HG02623 (cell line): ENCODE measurements at regions not wholly inside any gene's neighbourhood (a gene's known extent, or its start where the extent isn't known, plus 50 kb on each side); places are given as distances from the start of the nearest gene placed in this dataset.
"Not testable (repeated sequence)": the region's sequence is repeated elsewhere in the genome, so short reads cannot be mapped to it uniquely, and the experiment has no call there.

Experiments used
- ATAC-seq: cut with Tn5 transposase; IDR thresholded peaks from one replicate; pipeline ENCODE4 v1.9.1; 2021; ENCODE audit warnings: moderate library complexity; ENCODE audit not compliant: unreplicated experiment

- ATAC-seq = not testable (repeated sequence)
These were observed 318.6 kb downstream of the ADGRD1 start for GRCh38 chr12:131272283-131272814.

- no peak for ATAC-seq
These were observed 319.7 kb downstream of the ADGRD1 start for GRCh38 chr12:131273291-131273845.

- ATAC-seq = no peak
These were observed 320.4 kb downstream of the ADGRD1 start for GRCh38 chr12:131274061-131274460.

- no peak for ATAC-seq
These were observed 321.2 kb downstream of the ADGRD1 start for GRCh38 chr12:131274906-131275305.

GRCh38 chr12:131275824-131276223 is 322.1 kb downstream of the ADGRD1 start:
- no peak for ATAC-seq

- no peak for ATAC-seq
These were observed 322.9 kb downstream of the ADGRD1 start for GRCh38 chr12:131276501-131277185.

- not testable (repeated sequence) for ATAC-seq
These were observed 323.7 kb downstream of the ADGRD1 start for GRCh38 chr12:131277186-131278091.

- ATAC-seq = not testable (repeated sequence)
These were observed 324.9 kb downstream of the ADGRD1 start for GRCh38 chr12:131278451-131279115.

GRCh38 chr12:131279281-131279921 is 325.7 kb downstream of the ADGRD1 start:
- no peak for ATAC-seq

- no peak for ATAC-seq
These were observed 326.7 kb downstream of the ADGRD1 start for GRCh38 chr12:131280426-131280825.

GRCh38 chr12:131281016-131281415 is 327.3 kb downstream of the ADGRD1 start:
- ATAC-seq = no peak

GRCh38 chr12:131282292-131283080 is 328.8 kb downstream of the ADGRD1 start:
- ATAC-seq = no peak

GRCh38 chr12:131283191-131283861 is 329.6 kb downstream of the ADGRD1 start:
- no peak for ATAC-seq

- not testable (repeated sequence) for ATAC-seq
These were observed 330.4 kb downstream of the ADGRD1 start for GRCh38 chr12:131283862-131284825.

GRCh38 chr12:131284954-131285904 is 331.5 kb downstream of the ADGRD1 start:
- ATAC-seq = not testable (repeated sequence)

GRCh38 chr12:131285905-131286295 is 332.2 kb downstream of the ADGRD1 start:
- not testable (repeated sequence) for ATAC-seq

- not testable (repeated sequence) for ATAC-seq
These were observed 332.6 kb downstream of the ADGRD1 start for GRCh38 chr12:131286301-131286700.
